SK-N-SH (cell line): ENCODE measurements at regions not wholly inside any gene's neighbourhood (a gene's known extent, or its start where the extent isn't known, plus 50 kb on each side); places are given as distances from the start of the nearest gene placed in this dataset.

Experiments
- EZH2phosphoT487 ChIP-seq: fragments of 200-600 bp; sonication (generic); IDR thresholded peaks from 2 replicates; pipeline ENCODE4 v1.6.1; 2017; ENCODE audit warnings: low read depth, mixed run types, mild to moderate bottlenecking, antibody characterized with exemption, moderate library complexity, borderline replicate concordance
- JUND ChIP-seq: IDR thresholded peaks from 2 replicates; pipeline ENCODE4 v1.4.0; 2012
- NRF1 ChIP-seq: IDR thresholded peaks from 2 replicates; pipeline ENCODE4 v1.6.1; 2012; ENCODE audit warnings: low read depth, mild to moderate bottlenecking, low read length
- RAD21 ChIP-seq: IDR thresholded peaks from 2 replicates; pipeline ENCODE4 v1.6.1; 2012; ENCODE audit warnings: mild to moderate bottlenecking, low read length
- RFX5 ChIP-seq: IDR thresholded peaks from 2 replicates; pipeline ENCODE4 v1.6.1; 2012; ENCODE audit warnings: mild to moderate bottlenecking, improper control_type of control experiment, low read length
- RXRA ChIP-seq: IDR thresholded peaks from 2 replicates; pipeline ENCODE4 v1.4.0; 2012; ENCODE audit warnings: low read depth, mild to moderate bottlenecking, borderline replicate concordance
- SIN3A ChIP-seq: IDR thresholded peaks from 2 replicates; pipeline ENCODE4 v1.6.1; 2012; ENCODE audit warnings: low read depth, mild to moderate bottlenecking, low read length, moderate library complexity, borderline replicate concordance
- TAF1 ChIP-seq: IDR thresholded peaks from 2 replicates; pipeline ENCODE4 v1.6.1; 2012; ENCODE audit warnings: low read depth, mild to moderate bottlenecking, low read length, moderate library complexity, borderline replicate concordance
- TF ChIP-seq, protein P1 (sequence below): fragments of 200-600 bp; sonication (generic); IDR thresholded peaks from 2 replicates; pipeline ENCODE4 v1.6.1; 2017; ENCODE audit warnings: antibody characterized with exemption, mild to moderate bottlenecking, moderate library complexity
- TF ChIP-seq, protein P2 (sequence below): IDR thresholded peaks from 2 replicates; pipeline ENCODE4 v1.6.1; 2012; ENCODE audit warnings: mild to moderate bottlenecking, low read depth, low read length, moderate library complexity
- TF ChIP-seq, protein P3 (sequence below): fragments of 150-350 bp; IDR thresholded peaks from 2 replicates; pipeline ENCODE4 v1.6.1; 2017; ENCODE audit warnings: antibody characterized with exemption, low read length, low read depth, borderline replicate concordance
- TF ChIP-seq, protein P4 (sequence below): IDR thresholded peaks from 2 replicates; pipeline ENCODE4 v1.4.0; 2012; ENCODE audit warnings: low read depth, borderline replicate concordance

GRCh38 chr15:46413799-46414198 is 779.0 kb downstream of the SQOR start:
- TF ChIP-seq RAD21 (no peak), RXRA (no peak), JUND (no peak), SIN3A (no peak), NRF1 (no peak), RFX5 (no peak), EZH2phosphoT487 (no peak), TAF1 (no peak)
- TF ChIP-seq, protein P1, sequence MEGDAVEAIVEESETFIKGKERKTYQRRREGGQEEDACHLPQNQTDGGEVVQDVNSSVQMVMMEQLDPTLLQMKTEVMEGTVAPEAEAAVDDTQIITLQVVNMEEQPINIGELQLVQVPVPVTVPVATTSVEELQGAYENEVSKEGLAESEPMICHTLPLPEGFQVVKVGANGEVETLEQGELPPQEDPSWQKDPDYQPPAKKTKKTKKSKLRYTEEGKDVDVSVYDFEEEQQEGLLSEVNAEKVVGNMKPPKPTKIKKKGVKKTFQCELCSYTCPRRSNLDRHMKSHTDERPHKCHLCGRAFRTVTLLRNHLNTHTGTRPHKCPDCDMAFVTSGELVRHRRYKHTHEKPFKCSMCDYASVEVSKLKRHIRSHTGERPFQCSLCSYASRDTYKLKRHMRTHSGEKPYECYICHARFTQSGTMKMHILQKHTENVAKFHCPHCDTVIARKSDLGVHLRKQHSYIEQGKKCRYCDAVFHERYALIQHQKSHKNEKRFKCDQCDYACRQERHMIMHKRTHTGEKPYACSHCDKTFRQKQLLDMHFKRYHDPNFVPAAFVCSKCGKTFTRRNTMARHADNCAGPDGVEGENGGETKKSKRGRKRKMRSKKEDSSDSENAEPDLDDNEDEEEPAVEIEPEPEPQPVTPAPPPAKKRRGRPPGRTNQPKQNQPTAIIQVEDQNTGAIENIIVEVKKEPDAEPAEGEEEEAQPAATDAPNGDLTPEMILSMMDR = no peak
- TF ChIP-seq, protein P2, sequence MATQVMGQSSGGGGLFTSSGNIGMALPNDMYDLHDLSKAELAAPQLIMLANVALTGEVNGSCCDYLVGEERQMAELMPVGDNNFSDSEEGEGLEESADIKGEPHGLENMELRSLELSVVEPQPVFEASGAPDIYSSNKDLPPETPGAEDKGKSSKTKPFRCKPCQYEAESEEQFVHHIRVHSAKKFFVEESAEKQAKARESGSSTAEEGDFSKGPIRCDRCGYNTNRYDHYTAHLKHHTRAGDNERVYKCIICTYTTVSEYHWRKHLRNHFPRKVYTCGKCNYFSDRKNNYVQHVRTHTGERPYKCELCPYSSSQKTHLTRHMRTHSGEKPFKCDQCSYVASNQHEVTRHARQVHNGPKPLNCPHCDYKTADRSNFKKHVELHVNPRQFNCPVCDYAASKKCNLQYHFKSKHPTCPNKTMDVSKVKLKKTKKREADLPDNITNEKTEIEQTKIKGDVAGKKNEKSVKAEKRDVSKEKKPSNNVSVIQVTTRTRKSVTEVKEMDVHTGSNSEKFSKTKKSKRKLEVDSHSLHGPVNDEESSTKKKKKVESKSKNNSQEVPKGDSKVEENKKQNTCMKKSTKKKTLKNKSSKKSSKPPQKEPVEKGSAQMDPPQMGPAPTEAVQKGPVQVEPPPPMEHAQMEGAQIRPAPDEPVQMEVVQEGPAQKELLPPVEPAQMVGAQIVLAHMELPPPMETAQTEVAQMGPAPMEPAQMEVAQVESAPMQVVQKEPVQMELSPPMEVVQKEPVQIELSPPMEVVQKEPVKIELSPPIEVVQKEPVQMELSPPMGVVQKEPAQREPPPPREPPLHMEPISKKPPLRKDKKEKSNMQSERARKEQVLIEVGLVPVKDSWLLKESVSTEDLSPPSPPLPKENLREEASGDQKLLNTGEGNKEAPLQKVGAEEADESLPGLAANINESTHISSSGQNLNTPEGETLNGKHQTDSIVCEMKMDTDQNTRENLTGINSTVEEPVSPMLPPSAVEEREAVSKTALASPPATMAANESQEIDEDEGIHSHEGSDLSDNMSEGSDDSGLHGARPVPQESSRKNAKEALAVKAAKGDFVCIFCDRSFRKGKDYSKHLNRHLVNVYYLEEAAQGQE = no peak
- TF ChIP-seq, protein P3, sequence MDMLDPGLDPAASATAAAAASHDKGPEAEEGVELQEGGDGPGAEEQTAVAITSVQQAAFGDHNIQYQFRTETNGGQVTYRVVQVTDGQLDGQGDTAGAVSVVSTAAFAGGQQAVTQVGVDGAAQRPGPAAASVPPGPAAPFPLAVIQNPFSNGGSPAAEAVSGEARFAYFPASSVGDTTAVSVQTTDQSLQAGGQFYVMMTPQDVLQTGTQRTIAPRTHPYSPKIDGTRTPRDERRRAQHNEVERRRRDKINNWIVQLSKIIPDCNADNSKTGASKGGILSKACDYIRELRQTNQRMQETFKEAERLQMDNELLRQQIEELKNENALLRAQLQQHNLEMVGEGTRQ = no peak
- TF ChIP-seq, protein P4, sequence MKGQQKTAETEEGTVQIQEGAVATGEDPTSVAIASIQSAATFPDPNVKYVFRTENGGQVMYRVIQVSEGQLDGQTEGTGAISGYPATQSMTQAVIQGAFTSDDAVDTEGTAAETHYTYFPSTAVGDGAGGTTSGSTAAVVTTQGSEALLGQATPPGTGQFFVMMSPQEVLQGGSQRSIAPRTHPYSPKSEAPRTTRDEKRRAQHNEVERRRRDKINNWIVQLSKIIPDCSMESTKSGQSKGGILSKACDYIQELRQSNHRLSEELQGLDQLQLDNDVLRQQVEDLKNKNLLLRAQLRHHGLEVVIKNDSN = no peak
